Vagina (tissue), 2 donors: ENCODE measurements at regions not wholly inside any gene's neighbourhood (a gene's known extent, or its start where the extent isn't known, plus 50 kb on each side); places are given as distances from the start of the nearest gene placed in this dataset.

Experiments
- CTCF ChIP-seq, 3 experiments: fragments of 450-650 bp in 2 of 3; fragments of 200-600 bp in 1 of 3; sonication (generic) in 1 of 3; IDR thresholded peaks; one replicate each; pipeline ENCODE4 v1.5.1; 2017 to 2019; ENCODE audit warnings: antibody characterized with exemption in 3 of 3, mild to moderate bottlenecking in 2 of 3, moderate library complexity in 2 of 3
- POLR2AphosphoS5 ChIP-seq, 2 donors: sonication (generic); formaldehyde crosslinking; IDR thresholded peaks; one replicate each; pipeline ENCODE4 v1.9.0; 2017; ENCODE audit warnings: antibody characterized with exemption in 2 of 2, mild to moderate bottlenecking in 2 of 2, low read depth in 1 of 2; ENCODE audit not compliant: insufficient read depth in 1 of 2

GRCh38 chr3:177589041-177589650 lies 391.9 kb upstream of the TBL1XR1 start:
- TF ChIP-seq CTCF (IDR thresholded peaks at IDR 0.05) (no peak), POLR2AphosphoS5 (IDR thresholded peaks at IDR 0.05; ENCODE audit: insufficient read depth in 1 of 2, low read depth in 1 of 2) (no peak)
